OCI-LY7 (cell line): ENCODE measurements at regions not wholly inside any gene's neighbourhood (a gene's known extent, or its start where the extent isn't known, plus 50 kb on each side); places are given as distances from the start of the nearest gene placed in this dataset.

Source experiments
- BruUV-seq: library from RNA; stranded (reverse); fragments of 400-500 nt; replicated peaks from 2 replicates; lab custom pipeline; 2021; lab: Mats Ljungman, UMichigan
- CTCF ChIA-PET: fragments of 300-600 bp; sonication (Branson Sonifier 250); formaldehyde crosslinking; loops from one replicate; lab custom pipeline; 2022; ENCODE audit warnings: antibody characterized with exemption; ENCODE audit not compliant: unreplicated experiment; lab: Charles Lee
- POLR2A ChIA-PET: fragments of 300-600 bp; sonication (Branson Sonifier 250); formaldehyde crosslinking; loops from one replicate; lab custom pipeline; 2022; ENCODE audit warnings: antibody characterized with exemption; lab: Charles Lee
- DNase-seq: peaks from one replicate; pipeline ENCODE4 v3.0.0-alpha.2; 2015; ENCODE audit warnings: low spot score
- H2AFZ ChIP-seq: fragments of 200-600 bp; sonication (generic), shearing (Covaris generic); 2 replicates; pipeline ENCODE4 v1.6.1; 2014; ENCODE audit warnings: mild to moderate bottlenecking, antibody characterized with exemption, low read length, moderate library complexity
- H3K27ac ChIP-seq: fragments of 200-600 bp; sonication (generic); 2 replicates; pipeline ENCODE4 v1.5.1; 2014; ENCODE audit warnings: mixed run types, low read depth, mild to moderate bottlenecking, moderate library complexity, low read length, inconsistent platforms; ENCODE audit not compliant: poor library complexity, severe bottlenecking
- H3K36me3 ChIP-seq: fragments of 200-600 bp; sonication (generic); 2 replicates; pipeline ENCODE4 v1.6.1; 2014; ENCODE audit warnings: mild to moderate bottlenecking, antibody characterized with exemption, low read length, moderate library complexity, mixed read lengths; ENCODE audit not compliant: insufficient read depth
- H3K4me1 ChIP-seq: fragments of 200-600 bp; sonication (generic); 2 replicates; pipeline ENCODE4 v1.5.1; 2014; ENCODE audit warnings: mild to moderate bottlenecking, low read length; ENCODE audit not compliant: insufficient read depth, poor library complexity, severe bottlenecking
- H3K4me2 ChIP-seq: fragments of 200-600 bp; sonication (generic); 2 replicates; pipeline ENCODE4 v1.6.1; 2014; ENCODE audit warnings: mild to moderate bottlenecking, low read length
- H3K4me3 ChIP-seq: fragments of 200-600 bp; sonication (generic); 2 replicates; pipeline ENCODE4 v1.5.1; 2014; ENCODE audit warnings: mild to moderate bottlenecking, low read depth, low read length; ENCODE audit not compliant: poor library complexity, severe bottlenecking
- H3K79me2 ChIP-seq: fragments of 200-600 bp; sonication (generic); 2 replicates; pipeline ENCODE4 v1.6.1; 2016; ENCODE audit warnings: low read depth, mild to moderate bottlenecking, low read length, moderate library complexity, mixed read lengths; ENCODE audit not compliant: insufficient read depth
- H3K9me2 ChIP-seq: fragments of 200-600 bp; sonication (generic); 2 replicates; pipeline ENCODE4 v1.6.1; 2016; ENCODE audit warnings: mild to moderate bottlenecking, low read length, mixed read lengths; ENCODE audit not compliant: insufficient read depth
- H3K9me3 ChIP-seq: fragments of 200-600 bp; sonication (generic); 2 replicates; pipeline ENCODE4 v1.6.1; 2014; ENCODE audit warnings: mild to moderate bottlenecking, mixed run types, low read length, mixed read lengths
- H4K20me1 ChIP-seq: fragments of 200-600 bp; sonication (generic); 2 replicates; pipeline ENCODE4 v1.6.1; 2014; ENCODE audit warnings: mild to moderate bottlenecking, antibody characterized with exemption, low read length, moderate library complexity, mixed read lengths; ENCODE audit not compliant: insufficient read depth
- CTCF ChIP-seq: fragments of 200-600 bp; sonication (generic); conservative IDR thresholded peaks from 2 replicates; pipeline ENCODE4 v1.5.1; 2014; ENCODE audit warnings: mild to moderate bottlenecking, antibody characterized with exemption, low read length, moderate library complexity, mixed read lengths
- EZH2phosphoT487 ChIP-seq: fragments of 200-600 bp; sonication (generic); IDR thresholded peaks from 2 replicates; pipeline ENCODE4 v1.6.1; 2018; ENCODE audit warnings: low read depth, borderline replicate concordance, mild to moderate bottlenecking, mixed run types, antibody characterized with exemption, low read length, moderate library complexity, mixed read lengths
- intact Hi-C: fragments of 100-400 bp; cut with micrococcal nuclease; formaldehyde crosslinking; loops from one replicate; pipeline ENCODE4 v1.10.0; 2022; ENCODE audit not compliant: unreplicated experiment

- no peak overlapping the region for H3K4me2 ChIP-seq
- H3K79me2 ChIP-seq, result no peaks in the 10 kb centered on the region
- no peaks in the 10 kb centered on the region for H3K36me3 ChIP-seq
- ChIA-PET CTCF (interaction anchor here (0.7 kb wide), 1 partner anchor 843 kb away, joined by 3 read pairs; no protein-coding TSS in a partner anchor), POLR2A (no interaction called here)
- H3K9me3 ChIP-seq, result no peaks in the 10 kb centered on the region
- no peak overlapping the region for H2AFZ ChIP-seq
- BruUV-seq, result no TSS peak
- no peaks in the 10 kb centered on the region for H3K4me1 ChIP-seq
- TF ChIP-seq EZH2phosphoT487 (no peak), CTCF (no peak)
- intact Hi-C loops, result no loop called here
- H3K27ac ChIP-seq, result no peak overlapping the region
- no peaks in the 10 kb centered on the region for H3K9me2 ChIP-seq
- H4K20me1 ChIP-seq, result no peaks in the 10 kb centered on the region
- H3K4me3 ChIP-seq, result no peak overlapping the region
- DNase-seq, result no peak
Observed at GRCh38 chr2:53257287-53257686, 510.3 kb upstream of the CHAC2 start.

GRCh38 chr2:53253244-53253643, 514.4 kb upstream of the CHAC2 start:
- Histone ChIP-seq H3K9me2 (no peaks in the 10 kb centered on the region), H4K20me1 (no peaks in the 10 kb centered on the region), H3K4me3 (no peak overlapping the region), H3K36me3 (no peaks in the 10 kb centered on the region), H2AFZ (no peak overlapping the region), H3K9me3 (no peaks in the 10 kb centered on the region), H3K79me2 (no peaks in the 10 kb centered on the region), H3K4me2 (no peak overlapping the region), H3K4me1 (no peaks in the 10 kb centered on the region), H3K27ac (no peak overlapping the region)
- DNase-seq, result no peak
- ChIA-PET POLR2A (no interaction called here), CTCF (interaction anchor here (0.6 kb wide), 1 partner anchor 566 kb away, joined by 3 read pairs; no protein-coding TSS in a partner anchor)
- BruUV-seq, result no TSS peak
- no peak for TF ChIP-seq CTCF
- TF ChIP-seq EZH2phosphoT487, result no peak
- intact Hi-C loops, result no loop called here

GRCh38 chr2:53252115-53252514, 515.5 kb upstream of the CHAC2 start:
- H3K4me3 ChIP-seq, result no peak overlapping the region
- no peaks in the 10 kb centered on the region for H3K4me1 ChIP-seq
- no TSS peak for BruUV-seq
- ChIA-PET CTCF (no interaction called here), POLR2A (no interaction called here)
- TF ChIP-seq EZH2phosphoT487 (no peak), CTCF (no peak)
- no peak overlapping the region for H2AFZ ChIP-seq
- H3K9me2 ChIP-seq, result no peaks in the 10 kb centered on the region
- intact Hi-C loops, result no loop called here
- no peak overlapping the region for H3K4me2 ChIP-seq
- no peaks in the 10 kb centered on the region for H3K9me3 ChIP-seq
- H3K36me3 ChIP-seq, result no peaks in the 10 kb centered on the region
- H4K20me1 ChIP-seq, result no peaks in the 10 kb centered on the region
- DNase-seq, result no peak
- no peak overlapping the region for H3K27ac ChIP-seq
- no peaks in the 10 kb centered on the region for H3K79me2 ChIP-seq
